Islet of Langerhans (tissue), 1 donor: ENCODE measurements at regions not wholly inside any gene's neighbourhood (a gene's known extent, or its start where the extent isn't known, plus 50 kb on each side); places are given as distances from the start of the nearest gene placed in this dataset.
"Not testable (repeated sequence)": the region's sequence is repeated elsewhere in the genome, so short reads cannot be mapped to it uniquely, and the experiment has no call there.

Experiments
- FAIRE-seq: peaks from one replicate; lab custom pipeline; 2011; peaks lifted over from hg19 to GRCh38; lab: Jason Lieb, UNC

DNA sequence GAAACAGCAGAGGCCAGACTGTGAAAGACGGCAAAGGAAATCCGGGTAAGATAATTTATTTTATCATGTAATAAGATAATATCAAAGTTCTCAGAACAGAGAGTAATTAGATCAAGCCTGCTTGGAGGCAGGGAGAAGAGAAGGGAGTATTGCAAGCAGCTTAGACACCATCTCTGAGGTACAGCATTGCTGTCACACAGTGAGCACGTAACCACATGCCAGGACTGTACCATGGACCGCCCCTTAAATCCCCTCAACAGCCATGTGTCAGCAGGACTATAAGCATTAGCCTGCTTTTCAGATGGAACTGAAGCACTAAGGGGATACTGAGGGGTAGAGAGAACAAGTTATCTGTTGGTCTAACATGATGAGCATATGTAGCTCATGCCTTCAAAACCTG, 141.5 kb downstream of the C6orf118 start:
- FAIRE-seq = no peak

DNA sequence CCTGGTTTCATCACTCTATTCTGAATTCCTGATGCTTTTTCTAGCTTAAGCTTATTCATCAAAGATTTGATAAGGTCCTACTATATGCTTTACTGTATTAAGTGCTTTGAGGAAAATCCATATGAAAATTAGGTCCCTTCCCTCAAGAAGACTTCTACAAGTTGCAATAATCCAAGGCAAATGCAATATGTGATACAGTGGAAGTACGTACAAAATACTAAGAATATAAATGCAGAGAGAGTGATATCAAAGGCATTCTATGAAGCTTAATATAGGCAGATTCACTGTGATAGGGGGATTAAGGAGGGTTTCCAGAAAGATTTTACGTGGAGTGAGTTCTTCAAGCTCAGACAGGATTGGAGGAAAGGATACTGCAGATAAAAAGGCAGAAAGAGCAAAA, 142.1 kb downstream of the C6orf118 start:
- no peak for FAIRE-seq

DNA sequence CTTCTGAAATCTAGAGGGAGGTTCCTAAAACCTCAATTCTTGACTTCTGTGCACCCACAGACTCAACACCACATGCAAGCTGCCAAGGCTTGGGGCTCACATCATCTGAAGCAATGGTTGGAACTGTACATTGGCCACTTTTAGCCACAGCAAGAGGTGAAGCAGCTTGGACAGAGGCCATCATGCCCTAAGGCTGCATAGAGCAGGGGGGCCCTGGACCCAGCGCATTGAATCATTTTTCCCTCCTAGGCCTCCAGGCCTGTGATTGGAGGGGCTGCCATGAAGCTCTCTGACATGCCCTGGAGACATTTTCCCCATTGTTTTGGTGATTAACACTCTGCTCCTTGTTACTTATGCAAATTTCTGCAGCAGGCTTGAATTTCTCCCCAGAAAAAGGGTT, 145.9 kb downstream of the C6orf118 start:
- FAIRE-seq = no peak

DNA sequence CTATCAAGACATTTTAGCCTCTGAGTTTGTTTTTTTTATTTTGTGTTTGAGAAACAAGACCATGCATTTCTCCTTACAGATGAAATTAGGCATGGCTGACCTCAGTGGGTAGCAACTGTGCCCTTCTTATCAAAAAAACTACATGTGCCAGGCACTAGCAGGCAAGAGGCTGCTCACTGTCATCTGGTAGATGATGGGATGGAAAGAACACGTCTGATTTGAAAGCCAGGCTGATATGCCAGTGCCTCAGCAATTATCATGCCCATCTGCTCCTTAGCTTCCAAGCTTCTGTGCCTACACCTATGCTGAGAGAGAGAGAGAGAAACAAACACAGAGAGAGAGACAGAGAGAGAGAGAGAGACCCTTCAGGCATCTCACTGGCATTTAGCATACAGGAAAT, 149.9 kb downstream of the C6orf118 start:
- no peak for FAIRE-seq

DNA sequence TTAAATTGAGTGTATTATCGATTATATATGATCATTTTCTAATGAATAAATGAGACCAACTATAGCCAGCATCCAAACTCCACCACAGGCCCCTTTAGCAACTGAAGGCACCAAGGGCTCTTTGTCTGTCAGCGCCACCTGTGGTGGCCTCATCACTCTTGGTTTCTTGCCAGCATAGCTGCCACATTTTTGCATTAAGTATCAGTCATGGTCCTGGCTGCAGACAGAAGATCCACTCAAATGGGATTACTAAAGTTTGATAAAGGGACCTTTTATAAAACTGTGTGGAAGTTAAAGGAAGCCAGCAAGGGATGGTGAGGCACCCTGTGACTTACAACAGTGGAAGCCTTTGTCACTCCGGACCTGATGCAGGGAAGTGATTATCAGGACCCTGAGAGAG, 162.9 kb downstream of the C6orf118 start:
- no peak for FAIRE-seq

DNA sequence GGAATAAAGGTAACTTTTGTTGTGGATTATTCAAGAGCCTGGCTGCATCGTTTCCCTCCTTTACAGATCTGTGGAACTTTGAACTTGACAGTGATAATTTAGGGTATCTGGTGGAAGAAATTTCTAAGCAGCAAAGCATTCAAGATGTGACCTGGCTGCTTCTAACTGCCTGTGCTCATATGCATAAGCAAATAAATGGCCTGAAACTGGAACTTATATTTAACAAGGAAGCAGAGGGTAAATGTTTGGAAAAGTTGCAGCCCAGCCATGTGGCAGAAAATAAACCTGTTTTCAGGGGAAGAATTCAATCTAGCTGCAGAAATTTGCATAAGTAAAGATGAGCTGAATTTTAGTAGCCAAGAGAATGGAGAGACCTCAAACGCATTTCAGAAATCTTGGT, 173.5 kb downstream of the C6orf118 start:
- no peak for FAIRE-seq

DNA sequence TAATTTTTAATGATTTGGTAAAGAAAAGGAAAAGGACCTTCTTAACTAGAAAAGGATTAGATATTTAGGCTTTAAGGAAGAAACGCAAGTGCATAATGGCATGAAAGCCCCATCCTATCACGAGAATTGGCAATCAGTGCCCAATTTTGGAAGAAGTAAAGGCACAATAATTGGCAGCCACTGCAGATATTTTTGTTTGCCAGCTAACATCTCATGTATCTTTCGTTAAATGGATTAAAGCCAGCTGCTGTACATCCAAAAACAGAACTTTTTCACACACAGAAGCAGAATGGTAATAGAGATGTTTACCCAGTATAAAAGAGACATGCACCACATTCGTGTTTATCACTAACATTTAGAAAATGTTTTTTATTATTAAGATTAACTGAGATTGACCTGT, 180.3 kb downstream of the C6orf118 start:
- FAIRE-seq = no peak

DNA sequence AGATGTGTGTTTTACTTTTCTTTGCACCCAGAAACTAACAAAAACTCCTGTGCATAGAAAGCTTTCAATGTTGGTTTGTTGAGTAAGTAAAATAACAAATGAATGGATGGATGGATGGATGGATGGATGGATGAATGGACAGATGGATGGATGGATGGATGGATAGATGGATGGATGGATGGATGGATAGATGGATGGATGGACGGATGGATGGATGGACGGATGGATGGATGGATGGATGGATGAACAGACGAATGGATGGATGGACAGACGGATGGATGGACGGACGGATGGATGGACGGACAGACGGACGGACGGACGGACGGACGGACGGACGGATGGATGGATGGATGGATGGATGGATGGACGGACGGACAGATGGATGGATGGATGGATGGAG, 181.7 kb downstream of the C6orf118 start:
- FAIRE-seq = not testable (repeated sequence)

DNA sequence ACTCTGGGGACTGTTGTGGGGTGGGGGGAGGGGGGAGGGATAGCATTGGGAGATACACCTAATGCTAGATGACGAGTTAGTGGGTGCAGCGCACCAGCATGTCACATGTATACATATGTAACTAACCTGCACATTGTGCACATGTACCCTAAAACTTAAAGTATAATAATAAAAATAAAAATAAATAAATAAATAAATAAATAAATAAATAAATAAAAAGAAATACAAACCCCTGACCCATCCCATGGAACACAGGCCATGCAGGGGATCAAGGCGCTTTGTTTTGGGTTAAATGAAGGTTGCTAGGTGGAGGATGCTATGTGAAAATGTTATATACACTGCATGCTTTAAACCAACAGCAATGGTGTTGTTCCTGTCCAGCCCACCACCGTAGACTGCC, 184.7 kb downstream of the C6orf118 start:
- not testable (repeated sequence) for FAIRE-seq

DNA sequence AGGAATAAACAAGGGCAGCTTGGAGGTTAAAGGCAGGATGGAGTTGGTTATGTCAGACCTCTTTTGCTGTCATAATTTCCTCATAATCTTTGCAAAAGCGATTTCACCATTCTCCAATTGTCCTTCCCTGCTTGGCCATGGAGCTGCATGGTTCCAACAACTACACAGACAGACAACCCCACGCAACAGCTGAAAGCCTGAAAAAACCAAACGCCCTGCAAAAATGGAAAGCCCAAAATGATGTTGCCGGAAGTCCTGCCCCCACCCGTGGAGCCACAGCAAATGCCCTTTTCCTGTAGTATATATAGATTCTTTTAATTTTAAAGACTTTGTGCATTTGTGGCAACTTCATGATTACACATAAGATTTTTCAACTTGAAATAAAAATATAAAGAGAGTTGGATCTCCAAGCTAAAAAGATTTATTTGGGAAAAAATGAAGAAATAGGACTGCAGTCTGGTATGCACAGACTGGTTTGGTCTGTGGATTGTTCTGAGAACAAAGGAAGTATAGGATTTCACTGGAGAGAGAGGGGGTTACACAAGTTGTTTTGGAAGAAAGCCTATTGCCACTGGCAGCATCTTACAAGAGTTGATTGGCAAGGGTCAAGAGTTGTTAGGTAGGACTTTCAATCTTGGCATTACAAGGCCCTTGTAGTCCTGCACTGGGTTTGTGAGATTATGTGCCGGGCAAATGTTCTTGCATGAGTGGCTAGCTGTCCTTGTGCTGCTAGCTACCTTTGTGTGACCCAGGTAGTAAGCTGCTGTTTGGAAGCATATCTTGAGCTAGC, 190.0 kb downstream of the C6orf118 start:
- no peak for FAIRE-seq

DNA sequence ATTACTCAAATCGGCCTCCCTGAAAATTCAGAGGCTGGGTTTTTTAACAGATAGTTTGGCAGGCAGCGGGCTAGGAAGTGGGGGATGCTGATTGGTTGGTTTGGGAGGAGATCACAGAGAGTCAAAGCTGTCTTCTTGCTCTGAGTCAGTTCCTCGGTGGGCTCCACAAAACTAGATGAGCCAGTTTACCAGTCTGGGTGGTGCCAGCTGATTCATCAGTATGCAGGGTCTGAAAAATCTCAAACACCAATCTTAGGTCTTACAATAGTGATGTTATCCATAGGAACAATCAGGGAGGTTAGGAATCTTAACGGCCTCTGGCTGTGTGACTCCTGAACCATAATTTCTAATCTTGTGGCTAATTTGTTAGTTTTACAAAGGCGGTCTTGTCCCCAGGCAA, 190.7 kb downstream of the C6orf118 start:
- no peak for FAIRE-seq

DNA sequence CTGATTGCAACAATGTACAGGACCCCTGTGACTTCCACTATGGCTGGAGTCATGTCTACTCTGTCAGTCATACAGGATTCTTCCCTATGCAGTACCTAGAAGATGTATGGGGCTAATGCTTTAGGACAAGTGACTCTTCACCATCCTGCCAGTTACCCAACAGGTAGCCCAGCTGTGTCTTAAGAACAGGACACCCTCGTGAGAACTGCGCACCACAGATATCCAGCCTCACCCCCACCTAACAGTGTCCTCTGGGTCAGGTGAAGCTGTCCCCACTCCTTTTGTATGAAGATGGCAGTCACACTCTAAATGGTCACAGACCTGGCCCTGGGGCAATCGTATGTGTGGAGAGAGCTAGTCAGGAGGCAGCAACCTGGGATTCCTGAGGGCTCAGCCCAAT, 191.6 kb downstream of the C6orf118 start:
- FAIRE-seq = no peak

DNA sequence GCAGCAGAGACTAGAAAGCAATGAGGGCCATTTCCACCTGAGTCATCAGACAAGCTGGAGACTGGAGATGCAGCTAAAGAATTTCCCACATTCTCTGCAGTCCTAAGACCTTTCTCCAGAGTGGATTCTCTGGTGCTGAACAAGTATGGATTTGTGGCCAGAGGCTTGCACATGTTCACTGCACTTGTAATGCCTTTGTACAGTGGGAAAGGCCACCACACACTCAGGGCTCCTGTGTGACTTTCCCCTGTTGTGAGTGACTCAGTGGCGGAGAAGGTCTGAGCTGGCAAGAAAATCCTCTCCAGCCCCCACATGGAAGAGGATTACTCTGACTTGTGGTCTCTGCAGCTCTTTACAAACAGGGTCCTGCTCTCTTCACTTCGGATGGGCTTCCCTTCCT, 192.3 kb downstream of the C6orf118 start:
- FAIRE-seq = no peak

DNA sequence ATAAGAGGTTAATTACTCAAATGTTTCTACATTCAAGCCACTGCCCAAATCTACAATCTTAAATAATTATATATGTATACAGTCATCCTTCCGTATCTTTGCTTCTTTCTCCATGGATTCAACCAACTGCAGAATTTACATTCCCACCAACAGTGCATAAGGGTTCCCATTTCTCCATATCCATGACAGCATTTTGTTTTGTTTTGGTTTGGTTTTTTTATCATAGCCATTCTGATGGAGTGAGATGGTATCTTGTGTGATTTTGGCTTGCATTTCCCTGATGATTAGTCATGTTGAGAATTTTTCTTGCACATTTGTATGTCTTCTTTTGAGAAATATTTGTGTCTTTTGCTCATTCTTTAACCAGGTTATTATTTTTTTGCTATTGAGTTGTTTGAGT, 198.5 kb downstream of the C6orf118 start:
- FAIRE-seq = no peak

DNA sequence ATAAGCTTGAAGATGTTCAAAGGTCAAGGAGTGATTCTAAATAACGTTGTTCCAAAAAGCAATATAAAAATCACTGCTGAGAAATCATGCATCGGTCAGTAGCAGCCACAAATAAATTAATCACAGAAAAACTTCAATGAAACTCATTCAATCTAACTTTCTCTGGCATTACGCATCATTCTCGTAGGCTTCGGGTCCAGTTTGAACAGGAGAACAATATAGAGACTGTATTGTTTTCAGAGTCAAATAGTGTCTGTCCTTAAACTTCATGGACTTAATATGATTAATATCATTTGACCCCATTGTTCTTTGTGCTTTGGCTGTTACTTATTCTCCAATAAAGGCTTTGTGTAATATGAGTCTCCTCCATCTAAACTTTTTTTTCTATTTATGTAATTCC, 200.4 kb downstream of the C6orf118 start:
- FAIRE-seq = no peak

DNA sequence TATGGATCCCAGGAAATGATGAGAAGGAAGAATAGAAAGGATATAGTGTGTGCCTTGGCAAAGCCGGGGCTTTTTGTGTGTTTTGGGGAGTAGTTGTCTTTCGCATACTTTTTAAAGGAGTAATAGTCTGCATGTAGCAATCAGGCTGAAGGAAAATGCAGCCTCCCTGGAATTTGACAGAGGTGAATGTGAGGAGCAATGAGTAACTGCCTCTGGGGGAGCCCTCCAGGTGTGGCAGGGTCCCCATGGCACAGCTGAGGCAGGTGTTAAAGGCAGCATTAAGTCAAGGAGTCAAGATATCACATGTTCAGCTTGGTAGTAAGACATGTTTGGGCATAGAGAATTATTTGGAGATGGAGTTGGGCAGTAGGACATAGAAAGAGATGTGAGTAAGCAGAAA, 203.1 kb downstream of the C6orf118 start:
- FAIRE-seq = no peak

DNA sequence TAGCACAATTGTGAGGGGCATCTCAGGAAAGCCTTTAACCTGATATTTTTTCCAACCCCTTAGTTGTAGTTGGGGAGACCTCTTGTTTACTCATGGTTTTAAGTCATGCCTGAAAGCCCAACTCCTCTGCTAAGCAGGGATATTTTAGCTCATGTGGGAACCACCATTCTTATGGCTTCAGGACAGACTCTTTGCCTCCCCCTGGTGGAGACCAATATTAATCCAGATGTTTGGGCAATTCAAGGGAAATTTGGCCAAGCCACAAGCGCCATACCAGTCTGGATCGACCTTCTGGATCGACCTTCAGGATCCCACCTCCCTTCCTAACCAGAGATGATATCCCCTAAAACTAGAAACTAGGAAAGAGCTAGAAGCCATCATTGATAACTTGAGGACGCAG, 211.2 kb downstream of the C6orf118 start:
- no peak for FAIRE-seq

DNA sequence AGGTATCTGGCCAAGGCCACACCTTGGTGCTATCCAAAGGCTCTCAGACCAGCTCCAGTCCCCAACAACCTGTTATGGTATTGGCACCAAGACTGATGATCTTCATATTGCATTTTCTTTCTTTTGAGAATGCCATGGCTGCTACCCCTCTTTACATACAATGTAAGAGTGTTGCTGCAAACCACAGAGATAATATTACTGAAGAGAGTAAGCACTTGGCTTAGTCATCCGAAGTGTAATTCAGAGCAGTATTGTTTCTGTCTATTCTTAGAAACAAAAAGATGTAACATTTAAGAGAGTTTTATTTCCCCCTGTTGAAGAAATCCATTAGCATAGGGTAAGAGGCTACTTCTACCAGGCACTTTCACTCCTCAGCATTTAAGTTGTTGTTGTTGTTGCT, 212.5 kb downstream of the C6orf118 start:
- no peak for FAIRE-seq

DNA sequence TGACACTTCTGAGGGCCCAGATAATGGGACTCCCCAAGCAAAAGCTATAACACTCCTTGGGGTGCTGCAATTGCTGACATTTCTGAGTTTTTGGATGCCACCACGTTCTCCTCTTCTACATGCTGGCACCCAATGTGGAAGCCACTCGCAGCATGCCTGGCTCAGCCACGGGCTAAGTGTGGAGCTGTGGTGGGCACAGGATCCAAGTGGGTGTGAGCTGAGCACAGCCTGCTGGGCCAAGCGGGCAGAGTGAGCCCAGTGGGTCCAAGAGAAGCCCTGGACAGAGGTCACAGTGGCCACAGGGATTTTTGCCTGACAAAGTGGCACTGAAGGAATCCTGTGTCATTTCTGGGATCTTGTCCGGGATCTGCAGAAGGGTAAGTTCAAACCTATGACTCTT, 213.2 kb downstream of the C6orf118 start:
- FAIRE-seq = no peak

DNA sequence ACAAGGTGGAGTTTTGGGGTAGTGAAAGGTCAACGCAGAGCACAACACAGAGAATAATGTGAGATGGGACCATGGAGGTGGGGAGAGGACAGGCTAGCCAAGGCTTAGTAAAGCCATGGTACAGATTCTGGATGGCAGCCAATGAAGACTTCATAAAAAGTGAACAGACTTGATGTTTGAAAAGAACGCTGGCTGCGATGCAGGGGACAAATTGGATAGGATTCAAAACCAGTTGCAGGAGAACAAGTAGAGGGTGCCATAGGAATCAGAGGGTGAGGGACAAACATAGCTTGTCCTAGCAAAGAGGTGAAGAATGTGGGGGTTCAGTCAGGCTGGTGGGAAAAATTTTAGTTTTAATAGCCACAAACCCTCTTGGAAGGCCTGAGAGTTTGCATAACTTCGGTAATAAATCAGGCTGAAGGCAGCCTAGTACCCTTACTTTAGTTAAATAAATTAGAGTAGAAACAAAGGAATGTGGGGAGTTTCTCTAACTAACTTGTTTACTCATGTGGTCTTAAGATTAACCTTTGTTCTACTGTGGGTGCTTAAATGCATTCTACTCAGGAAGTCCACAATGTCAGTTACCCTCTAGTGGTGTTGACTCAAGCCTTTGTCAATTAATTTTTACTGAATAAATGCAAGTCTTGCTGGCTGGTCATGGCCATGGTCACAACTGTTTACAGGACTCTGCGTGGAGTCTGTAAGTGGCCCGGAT, 216.4 kb downstream of the C6orf118 start:
- FAIRE-seq = no peak

DNA sequence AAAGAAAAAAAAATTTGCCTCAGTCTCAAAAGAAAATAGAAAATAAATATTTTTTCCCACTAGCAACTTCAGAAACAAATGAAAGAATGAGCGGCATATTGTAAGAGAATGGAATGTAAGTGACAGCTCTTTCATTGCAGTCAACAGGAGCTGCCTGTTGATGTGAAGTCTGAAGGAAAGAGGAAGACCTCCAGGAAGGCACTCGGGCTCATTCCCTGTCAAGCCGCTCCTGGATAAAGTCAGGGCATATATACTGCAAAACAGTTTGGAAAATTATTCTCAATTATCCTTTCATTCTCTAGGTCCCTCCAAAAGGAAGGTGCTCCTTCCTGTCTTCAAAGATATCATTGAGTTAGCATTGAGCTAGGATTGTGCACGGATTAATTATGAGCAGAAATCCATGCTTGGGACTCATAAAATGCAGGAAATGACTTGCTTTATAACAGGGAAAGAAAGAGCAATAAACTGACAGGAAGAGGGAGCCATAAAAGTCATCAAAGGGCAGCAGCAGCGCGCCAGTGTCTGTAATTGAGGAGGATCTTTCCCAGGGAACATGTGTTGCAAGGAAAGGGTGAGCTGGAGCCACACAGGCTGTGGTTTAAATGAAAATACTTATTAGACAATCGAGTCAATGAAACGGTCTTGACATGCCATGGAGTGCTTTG, 218.2 kb downstream of the C6orf118 start:
- FAIRE-seq = no peak

DNA sequence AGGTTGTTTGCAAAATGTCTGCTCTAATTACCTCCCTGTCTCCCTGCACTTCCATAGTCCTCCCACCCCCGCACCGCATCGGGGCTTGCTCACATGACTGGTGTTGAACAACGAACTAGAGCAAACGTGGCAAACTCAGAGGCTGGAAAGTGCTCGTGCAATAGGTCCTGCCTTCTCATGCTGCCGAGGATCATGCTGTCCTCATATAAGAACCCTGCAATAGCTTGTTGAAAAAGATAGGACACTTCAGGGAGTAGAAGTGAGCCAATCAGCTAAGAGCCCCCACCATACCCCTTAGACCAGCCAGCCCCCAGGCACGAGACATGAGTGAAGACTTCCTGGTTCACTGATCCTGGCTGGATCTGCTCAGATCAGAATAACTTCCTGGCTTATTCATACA, 219.2 kb downstream of the C6orf118 start:
- no peak for FAIRE-seq

DNA sequence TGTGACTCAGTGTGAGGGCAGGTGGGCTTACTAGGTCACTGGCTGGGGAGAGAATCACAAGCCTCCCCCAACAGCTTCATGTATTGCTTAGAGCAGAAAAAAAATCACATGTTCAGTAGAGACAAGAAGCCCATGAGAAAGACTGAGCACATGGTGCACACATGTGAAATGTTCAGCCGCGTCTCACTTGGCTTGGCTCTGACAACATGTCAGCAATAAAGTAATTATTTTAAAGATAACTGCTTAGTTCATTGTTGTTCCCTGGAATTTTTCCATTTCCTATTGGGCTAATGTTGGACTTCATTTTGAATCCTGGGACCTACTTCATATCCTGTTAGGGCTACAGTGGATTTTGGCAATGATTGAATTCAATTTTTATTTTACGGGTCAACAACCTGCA, 222.6 kb downstream of the C6orf118 start:
- no peak for FAIRE-seq

DNA sequence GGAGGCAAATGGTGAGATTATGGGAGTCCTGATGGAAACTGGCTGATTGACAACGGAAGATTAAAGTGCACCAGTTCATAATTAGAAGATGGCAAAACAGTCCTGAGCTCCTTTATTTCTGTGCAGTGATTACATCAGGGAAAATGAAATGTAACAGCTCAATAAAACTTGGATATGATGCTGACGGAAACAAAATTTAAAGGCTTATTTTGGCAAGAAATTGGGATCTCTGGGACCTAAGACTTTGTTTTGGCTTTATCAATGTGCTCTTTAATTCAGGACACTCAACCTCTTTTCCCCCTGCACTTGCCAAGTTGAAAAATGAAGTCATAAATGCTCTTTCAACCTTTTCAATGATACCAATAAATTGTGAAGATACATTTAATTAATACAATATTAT, 226.8 kb downstream of the C6orf118 start:
- no peak for FAIRE-seq
